ENCODE measurements at regions not wholly inside any gene's neighbourhood (a gene's known extent, or its start where the extent isn't known, plus 50 kb on each side); places are given as distances from the start of the nearest gene placed in this dataset.

DNA sequence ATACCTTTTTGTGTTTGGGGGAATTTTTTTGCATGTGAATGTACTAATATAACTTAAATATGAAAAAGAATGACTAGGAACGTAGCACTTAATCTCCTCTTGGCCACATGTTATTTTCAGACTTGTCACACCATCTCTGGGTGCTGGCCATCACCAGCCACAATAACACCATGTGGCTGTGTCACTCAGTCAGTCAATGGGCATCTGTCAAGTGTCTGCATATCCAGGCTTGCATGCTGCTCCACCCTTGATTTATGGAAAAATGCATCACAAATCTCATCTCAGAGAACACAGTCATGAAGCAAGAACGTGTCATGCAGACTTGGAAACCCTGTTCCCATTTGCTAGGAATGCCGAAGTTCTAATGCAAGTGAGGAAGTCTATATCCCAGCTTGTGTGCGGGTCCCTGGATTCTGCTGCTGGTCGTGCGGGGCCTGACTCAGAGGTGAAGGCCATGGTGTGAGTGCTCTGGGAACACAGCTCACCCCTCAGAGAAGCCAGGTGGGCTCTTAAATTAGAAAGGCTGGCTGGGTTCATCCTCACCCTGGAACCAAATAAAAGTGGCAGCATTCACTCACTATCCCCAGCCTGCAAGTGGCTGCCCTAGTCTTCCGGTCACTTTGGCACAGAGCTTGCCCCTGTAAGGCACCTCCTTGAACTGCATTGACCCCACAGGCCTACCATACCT lies 53.6 kb upstream of the ARHGEF7 start (continued):
- no peak for TF ChIP-seq CTBP2 (IDR thresholded peaks at IDR 0.05; ENCODE audit: borderline replicate concordance, insufficient read depth, insufficient read length, low read length)
- no peak for TF ChIP-seq GABPA (IDR thresholded peaks at IDR 0.05; ENCODE audit: borderline replicate concordance, insufficient read depth, low read length)

Measured in H1 (cell line).